ENCODE measurements at regions not wholly inside any gene's neighbourhood (a gene's known extent, or its start where the extent isn't known, plus 50 kb on each side); places are given as distances from the start of the nearest gene placed in this dataset.
"Not testable (repeated sequence)": the region's sequence is repeated elsewhere in the genome, so short reads cannot be mapped to it uniquely, and the experiment has no call there.

DNA sequence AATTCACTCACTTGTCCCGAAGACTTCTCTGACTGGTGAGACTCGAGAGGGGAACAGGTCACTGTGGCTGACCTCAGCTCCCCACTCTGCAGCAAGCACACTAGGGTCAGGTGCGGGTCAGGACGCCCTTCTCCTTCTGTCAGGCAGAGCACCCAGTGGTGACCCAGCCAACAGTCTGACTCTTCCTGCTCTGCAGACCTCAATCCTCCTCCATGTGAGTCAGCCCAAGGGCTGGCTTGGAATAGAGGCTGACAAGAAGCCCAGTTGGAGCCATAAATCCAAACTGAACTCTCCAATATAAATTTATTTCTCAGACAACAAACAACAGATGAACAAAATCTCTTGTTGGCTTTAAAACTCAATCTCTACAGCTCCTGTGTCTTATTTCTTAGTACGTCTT is 253.1 kb downstream of the SH3BP4 start:
- no peak for DNase-seq (ENCODE audit: low spot score)
- intact Hi-C loops (cut with DNase I): no loop called here

DNA sequence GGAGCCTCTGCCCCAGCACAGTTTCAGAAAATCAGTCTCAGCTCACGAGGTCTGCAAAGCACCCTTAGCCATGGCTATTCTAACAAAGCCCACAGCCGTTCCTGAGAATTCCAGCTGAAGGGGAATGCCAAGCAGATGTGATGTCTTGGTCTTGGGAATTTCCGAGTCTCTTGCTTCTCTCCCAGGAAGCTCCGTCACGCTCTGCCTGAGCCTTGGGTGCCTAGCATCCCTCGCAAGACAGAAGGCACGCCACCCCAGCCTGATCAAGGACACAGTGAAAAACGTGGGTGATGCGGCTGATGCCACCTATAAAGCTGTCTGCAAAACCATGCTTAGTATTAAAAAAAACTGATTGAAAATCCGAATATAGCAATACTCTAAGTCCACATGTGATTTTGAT is 254.6 kb downstream of the SH3BP4 start:
- intact Hi-C loops (cut with DNase I): no loop called here
- no peak for DNase-seq (ENCODE audit: low spot score)

DNA sequence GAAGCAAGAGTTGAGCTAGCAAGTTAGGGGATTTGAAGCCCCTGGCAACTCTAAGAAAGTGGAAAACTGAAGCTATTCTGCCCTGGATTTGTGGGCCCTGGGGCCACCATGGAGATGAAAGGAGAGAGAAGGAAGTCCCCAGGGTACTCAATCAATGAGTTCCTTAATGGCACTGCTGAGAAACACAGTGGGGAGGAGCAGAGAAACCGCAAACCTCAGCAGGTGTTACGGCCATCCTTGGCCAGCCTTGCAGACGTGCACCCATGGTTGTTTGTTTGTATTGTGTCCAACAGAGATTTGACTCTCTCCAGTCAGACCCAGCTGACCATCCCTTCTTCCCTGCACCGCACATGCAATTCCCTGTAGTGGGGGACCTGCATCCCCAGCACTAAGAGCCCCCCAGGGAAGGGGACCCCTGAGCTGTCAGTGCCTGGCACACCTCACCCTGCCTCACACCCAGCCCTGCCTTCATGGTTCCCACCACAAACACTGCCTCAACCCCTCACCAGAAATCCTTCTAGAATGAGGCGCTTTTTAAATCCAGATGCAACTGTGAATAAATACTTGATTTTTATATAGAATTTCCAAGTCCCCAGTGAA is 255.3 kb downstream of the SH3BP4 start:
- intact Hi-C loops (cut with DNase I): no loop called here
- DNase-seq (ENCODE audit: low spot score): no peak

DNA sequence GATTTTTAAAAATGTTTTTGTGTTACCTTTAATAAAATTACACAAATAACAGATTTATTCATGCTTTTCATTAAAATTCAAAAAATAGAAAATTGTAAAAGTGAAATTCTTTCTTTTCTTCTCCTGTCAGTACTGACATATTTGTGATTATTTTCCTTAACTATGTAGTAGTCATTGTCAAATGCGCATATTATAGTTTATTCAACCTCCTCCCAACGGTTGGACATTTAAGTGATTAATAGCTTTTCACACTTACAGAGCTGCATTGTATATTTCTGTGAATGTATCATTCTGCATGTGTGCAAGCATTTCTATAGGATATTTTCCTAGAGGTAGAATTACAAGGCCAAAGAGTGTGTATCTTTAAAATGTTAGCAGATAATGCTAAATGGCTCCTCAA is 259.2 kb downstream of the SH3BP4 start:
- DNase-seq (ENCODE audit: low spot score): no peak
- intact Hi-C loops (cut with DNase I): no loop called here

DNA sequence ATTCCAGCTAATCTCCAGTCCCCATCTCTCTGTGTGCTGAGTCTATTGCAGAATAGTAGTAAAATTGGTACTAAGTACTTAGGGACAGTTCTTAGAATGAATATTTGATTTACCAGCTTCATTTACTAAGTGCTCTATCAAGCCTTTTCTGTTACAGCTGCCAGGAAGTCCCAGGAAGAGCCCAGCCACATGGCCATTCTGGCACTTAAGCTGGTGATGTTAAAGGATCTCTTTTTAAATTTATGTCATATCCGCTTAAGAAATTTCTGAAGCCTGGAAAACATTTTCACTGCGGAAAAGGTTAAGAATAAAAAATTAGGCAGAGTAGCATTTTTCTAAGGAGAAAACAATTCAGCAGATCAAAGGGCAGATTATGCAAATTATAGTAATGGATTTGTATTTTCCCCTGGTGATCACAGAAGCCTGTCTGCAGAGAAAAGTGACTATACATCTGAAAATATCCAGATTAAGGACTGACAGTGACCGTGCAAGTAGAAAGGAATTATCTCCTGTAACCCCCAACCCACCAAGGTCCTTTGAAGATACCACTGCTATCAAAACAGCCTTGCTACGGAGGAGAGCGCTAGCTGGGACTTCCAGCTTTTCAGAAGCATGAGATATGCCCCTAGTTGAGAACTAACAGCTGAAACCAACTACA is 260.8 kb downstream of the SH3BP4 start:
- DNase-seq (ENCODE audit: low spot score): no peak

DNA sequence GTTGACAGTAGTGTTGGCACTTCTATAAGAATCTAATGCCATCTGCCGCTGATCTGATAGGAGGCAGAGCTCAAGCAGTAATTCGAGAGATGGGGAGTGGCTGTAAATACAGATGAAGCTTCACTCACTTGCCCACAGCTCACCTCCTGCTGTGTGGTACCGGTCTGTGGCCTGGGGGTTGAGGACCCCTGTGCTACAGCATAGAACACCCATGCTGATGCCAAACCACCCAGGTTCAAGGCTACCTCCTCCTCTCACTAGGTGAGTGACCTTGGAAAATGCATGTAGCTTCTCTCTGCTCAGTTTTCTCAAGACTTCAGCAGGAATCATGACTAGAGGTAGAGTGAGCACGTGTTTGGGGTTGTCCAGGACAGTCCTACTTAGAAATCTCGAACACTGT is 263.4 kb downstream of the SH3BP4 start:
- intact Hi-C loops (cut with DNase I): no loop called here
- DNase-seq (ENCODE audit: low spot score): no peak

More for the DNA sequence above, 260.8 kb downstream of the SH3BP4 start:
- intact Hi-C loops (cut with DNase I): no loop called here

DNA sequence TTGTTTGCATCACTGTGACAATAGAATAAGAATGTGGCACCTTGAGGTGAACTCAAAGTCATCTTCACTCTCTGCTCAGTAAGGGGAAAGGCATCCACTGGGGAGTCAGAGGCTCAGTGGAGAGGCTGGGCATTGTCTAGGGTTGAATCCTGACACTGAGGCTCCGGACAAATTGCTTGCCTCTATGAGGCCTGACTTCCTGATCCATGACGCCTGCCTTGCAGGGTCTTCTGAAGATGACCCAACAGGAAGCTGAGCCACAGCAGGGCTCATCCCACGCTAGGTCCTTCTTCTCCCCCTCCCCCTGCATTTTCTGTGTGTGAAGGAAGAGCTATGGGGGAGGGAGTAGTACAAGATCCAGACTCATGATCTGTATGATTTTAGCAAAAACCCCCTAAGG is 265.1 kb downstream of the SH3BP4 start:
- no peak for DNase-seq (ENCODE audit: low spot score)

DNA sequence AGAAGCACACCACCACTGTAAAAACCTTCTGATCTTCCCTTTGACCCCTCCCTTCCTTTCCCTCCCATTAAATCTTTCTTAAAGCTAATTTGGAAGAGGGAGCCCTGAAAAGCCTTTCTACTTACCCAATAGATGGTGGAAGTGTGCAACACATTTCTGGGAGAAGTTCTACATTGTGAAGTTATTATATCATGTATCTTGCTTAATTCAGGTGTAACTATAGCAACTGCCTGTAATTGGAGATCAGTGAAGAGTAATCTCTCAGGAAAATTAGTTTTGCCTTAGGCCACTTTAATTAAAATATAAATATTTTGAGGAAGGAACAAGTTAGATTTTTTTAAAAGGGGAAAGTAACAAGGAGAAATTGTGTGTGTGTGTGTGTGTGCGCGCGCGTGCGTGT is 266.0 kb downstream of the SH3BP4 start:
- intact Hi-C loops (cut with DNase I): no loop called here
- no peak for DNase-seq (ENCODE audit: low spot score)

More for the DNA sequence above, 265.1 kb downstream of the SH3BP4 start:
- intact Hi-C loops (cut with DNase I): no loop called here

DNA sequence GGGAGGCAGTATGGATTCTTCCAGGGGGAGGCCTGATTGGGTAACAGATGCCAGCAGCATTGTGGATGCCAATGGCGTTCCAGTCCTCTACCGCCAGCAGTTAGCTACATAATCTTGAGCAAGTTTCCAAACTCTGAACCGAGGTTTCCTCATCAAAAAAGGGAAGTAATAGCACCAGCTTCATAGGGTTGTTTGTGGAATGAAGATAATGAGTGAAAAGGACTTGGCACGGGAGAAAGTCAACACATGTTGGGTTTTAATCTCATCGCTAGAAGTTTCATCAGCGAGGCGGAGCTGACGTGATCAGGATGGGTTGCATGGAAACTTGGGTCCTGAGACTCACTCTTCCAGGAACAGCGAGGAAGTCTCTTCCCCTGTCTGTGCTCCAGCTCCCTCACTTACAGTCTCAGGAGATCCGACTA is 266.7 kb downstream of the SH3BP4 start:
- intact Hi-C loops (cut with DNase I): no loop called here

DNA sequence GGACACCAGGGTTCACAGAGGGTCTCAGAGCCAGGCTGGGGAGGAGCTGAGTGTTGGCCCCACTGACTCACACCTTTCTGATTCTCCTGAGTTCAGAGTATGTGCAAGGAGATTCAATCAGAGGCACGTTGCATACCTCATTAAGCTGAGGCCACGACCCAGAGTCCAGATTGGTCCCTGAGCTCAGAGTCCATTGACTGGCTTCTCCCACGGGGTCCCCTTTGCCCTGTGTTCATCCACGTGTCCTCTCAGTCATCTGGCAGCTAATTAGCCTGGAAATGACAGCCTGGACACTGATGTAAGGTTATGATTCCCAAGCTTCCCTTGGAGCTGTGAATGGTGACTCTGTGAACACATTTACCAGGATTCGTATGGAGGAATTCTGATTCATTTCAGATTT is 267.2 kb downstream of the SH3BP4 start:
- DNase-seq (ENCODE audit: low spot score): no peak
- intact Hi-C loops (cut with DNase I): no loop called here

More for the DNA sequence above, 266.7 kb downstream of the SH3BP4 start:
- DNase-seq (ENCODE audit: low spot score): no peak

DNA sequence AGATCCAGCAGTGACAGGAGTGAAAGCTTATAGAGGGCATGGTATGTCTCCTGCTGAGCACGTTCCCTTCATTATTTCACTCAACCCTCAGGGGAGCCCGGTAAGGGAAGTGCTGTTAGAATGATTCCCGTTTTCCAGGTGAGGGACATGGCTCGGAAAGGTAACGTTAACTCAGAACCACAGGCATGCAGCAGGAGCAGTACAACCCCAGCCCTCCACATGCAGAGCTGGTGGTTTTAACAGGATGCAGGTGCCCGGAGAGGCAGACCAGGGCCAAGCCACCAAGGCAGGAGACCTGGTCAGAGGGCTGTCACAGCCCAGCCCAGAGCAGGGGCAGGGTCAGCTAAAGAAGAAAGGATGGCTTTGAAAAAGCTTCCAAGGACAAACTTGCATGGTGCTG is 268.5 kb downstream of the SH3BP4 start:
- intact Hi-C loops (cut with DNase I): no loop called here
- no peak for DNase-seq (ENCODE audit: low spot score)

DNA sequence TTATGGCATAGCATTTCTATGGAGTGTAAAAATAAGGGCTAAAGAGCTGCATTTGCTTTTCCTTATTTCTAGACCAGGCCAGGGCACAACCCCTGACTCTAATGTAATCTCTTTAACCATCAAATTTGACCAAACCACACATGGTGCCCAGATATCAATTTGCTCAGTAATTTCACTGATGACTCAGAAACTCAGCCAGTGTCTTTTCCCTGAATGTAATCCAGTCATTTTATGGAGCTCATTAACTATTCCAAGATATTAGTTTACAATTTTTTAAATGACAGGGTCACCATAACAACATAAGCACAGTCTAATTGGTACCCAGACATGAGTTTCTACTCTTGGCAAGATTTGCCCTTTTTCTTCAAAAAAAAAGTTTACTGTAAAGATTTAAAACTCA is 270.8 kb upstream of the AGAP1 start:
- no peak for DNase-seq (ENCODE audit: low spot score)
- intact Hi-C loops (cut with DNase I): no loop called here

DNA sequence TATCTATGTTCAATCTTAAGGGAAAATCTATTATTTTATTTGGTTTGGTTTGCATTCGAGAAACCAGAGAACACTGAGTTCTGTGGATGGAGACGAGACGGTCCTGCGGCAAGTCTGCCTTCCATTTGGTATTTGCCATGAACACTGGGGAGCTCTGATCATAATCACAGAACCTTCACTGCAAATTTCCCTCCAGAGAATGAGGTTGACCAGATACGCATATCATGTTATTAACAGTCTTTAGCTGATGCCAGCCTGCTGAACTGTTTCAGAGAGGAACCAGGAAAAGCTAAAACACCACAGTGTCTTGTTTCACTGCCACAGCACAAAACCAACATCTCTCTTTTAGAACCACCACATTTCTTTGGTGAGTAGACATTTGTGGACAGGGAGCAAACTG is 269.4 kb upstream of the AGAP1 start:
- no peak for DNase-seq (ENCODE audit: low spot score)
- intact Hi-C loops (cut with DNase I): no loop called here

DNA sequence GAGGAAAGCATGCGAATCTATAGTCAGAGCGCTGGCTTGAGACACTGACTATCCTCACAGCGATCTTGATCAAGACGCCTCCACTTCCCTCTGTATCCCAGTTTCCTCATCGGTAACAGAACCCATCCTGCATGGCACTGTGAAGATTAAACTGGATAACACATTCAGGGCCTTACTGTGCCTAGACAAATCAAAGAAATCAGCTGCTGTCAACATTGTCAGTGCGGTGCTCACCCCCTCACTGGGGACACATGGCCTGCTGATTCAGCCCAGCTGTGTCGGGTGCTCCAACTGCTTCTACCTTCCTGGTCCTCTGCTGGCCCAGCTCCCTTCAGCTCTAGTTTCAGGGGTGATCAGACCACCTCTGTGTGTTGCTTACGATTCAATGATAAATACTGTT is 268.6 kb upstream of the AGAP1 start:
- intact Hi-C loops (cut with DNase I): no loop called here

DNA sequence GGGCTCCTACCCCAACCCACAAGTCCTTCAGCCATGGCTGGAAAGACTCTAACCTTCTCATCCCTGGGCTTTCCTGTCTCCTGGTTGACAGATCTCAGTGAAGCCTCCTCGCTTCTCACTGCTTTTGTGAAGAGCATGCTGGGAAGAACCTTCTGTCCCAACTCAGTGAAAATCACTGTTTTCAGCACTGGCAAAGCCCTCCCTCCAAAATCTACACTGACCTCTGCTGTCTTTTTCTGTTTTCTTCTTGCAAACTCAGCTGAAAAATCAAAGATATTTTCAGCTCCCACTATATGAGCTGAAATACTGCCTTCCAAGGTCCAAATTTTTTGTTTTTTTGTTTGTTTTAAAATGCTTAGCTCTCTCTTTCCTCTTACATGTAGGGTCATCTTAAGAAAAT is 266.3 kb upstream of the AGAP1 start:
- intact Hi-C loops (cut with DNase I): no loop called here
- no peak for DNase-seq (ENCODE audit: low spot score)

More for the DNA sequence above, 268.6 kb upstream of the AGAP1 start:
- no peak for DNase-seq (ENCODE audit: low spot score)

DNA sequence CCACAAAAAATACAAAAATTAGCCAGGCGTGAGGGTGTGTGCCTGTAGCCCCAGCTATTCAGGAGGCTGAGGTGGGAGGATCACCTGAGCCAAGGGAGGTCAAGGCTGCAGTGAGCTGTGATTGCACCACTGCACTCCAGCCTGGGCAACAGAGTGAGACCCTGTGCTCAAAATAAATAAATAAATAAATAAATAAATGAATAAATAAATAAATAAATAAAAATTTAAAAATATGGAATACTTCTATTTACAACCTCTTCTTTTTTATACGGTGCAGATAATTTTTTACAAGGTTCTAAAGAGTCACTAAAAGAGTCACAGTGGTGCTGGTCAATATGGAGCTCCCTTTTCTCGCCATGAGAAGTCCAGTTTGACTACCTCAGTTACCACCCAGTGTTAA is 265.4 kb upstream of the AGAP1 start:
- intact Hi-C loops (cut with DNase I); DNase-seq (ENCODE audit: low spot score): not testable (repeated sequence)

DNA sequence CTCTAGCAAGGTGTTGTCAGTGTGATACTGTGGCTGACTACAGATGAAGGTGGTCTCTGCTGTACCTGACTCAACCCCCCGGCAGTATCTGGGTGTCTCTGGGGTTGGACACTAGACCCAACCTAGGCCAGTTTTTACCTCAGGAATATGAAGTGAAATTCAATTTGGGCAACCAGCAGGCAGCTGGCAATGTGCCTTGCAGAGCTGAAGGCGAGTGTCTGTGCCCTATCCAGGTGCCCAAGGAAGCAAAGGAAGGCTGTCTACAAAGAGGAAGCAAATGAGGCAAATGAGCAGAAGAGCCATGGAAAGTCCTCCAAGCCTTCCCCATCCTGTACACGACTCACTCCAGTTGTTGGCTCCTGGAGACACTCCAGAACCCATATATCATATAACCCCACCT is 264.6 kb upstream of the AGAP1 start:
- intact Hi-C loops (cut with DNase I): no loop called here
- DNase-seq (ENCODE audit: low spot score): no peak

DNA sequence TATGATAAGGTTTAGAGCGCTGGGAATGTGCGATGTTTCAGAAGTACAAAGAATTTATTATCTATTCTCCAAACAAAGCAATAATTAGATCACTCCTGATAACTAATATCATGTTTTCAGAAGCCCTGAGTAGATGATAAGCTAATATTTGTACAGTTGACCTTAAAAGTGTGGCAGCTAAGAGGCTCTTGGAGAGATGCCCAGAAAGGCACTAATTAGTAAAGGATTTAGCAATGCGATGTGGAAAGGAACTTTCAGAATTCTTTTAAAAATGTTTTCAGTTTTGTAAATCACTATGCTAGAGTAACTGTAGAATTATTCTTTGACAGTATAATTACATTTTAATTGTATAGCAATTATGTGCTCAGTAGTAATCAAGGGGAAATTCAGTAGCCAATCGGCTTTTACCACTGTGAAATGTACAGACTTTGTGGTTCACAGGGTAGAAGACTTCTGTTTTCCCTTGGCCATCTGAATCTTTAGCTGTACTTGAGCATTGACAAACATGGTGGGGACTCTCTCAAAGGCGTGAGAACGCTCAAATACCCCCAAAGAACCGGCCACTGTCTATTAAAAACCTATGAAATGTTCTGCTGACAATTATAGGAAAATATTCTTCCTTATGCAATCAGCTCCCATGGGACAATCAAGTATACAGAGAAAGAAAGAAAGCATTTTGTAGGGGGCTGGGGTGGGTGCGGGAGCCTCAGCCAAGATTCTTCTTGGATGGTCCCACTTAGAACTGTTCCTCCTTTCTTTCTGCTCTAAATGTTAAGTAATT is 262.8 kb upstream of the AGAP1 start:
- no peak for DNase-seq (ENCODE audit: low spot score)
- intact Hi-C loops (cut with DNase I): no loop called here

DNA sequence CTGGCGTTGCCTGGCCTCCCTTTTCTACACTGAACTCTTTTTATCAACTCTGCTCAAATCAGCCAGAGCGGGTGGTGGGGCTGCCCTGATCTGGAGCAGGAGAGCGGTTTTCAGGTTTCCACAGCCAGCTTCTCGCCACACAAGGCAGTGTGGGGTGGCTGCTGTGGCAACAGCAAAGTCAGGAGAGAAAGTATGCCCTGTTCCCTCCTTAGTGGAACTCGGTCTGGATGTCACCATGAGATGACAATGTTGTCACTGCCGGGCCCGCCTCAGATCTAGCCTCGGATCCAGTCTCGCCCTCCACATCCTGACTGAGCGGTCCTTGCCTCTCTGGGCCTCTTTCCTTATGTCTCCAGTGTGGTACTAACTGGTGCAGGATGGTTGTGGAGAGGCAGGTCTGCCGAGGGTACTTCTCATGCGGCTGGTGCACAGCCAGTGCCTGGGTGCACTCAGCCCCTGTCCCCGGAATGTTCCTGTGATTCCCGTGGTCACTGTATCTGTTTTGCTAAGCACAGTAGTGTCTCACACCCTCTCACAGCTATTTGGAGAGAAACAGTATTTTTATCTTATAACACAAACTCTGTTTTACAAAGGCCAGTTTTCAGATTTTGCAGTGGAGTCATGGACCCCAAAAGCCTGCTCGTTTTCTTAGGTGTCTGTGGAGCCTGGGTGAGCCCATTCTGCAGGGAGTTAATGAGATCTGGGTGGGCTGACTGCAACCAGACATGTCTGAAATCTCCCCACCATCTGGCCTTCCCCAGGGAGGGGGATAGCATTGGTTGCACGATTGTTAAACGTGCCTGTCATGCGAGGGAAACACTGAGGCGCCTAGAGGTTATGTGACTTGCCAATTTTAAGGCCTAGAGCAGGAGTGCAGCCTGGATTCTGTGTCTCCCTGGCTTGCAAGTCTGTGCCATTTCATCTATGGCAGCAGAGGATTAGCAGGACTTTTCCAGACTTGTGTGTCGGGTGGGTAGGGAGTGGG is 261.1 kb upstream of the AGAP1 start:
- no peak for DNase-seq (ENCODE audit: low spot score)
- intact Hi-C loops (cut with DNase I): no loop called here

DNA sequence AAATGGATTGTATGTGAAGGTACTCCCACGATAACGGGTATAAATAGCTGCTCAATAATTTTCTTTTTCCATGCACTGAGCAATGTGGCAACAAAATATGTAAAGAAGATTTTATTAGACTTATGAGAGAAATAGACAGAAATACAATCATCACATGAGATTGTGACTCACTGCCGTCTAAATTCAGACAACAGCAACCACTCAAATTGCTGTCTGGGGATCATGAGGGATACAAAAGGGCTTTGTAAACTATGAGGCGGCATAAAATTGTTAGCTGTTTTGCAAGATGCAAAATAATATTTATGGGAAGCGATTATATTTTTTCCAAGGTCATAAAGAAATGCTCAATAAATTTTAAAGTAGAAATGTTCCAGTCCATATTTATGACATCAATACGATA is 259.1 kb upstream of the AGAP1 start:
- intact Hi-C loops (cut with DNase I): no loop called here
- no peak for DNase-seq (ENCODE audit: low spot score)

Data from posterior vena cava (tissue), 2 donors.